Epidermal melanocyte (primary cell): ENCODE measurements at regions not wholly inside any gene's neighbourhood (a gene's known extent, or its start where the extent isn't known, plus 50 kb on each side); places are given as distances from the start of the nearest gene placed in this dataset.
"Not testable (repeated sequence)": the region's sequence is repeated elsewhere in the genome, so short reads cannot be mapped to it uniquely, and the experiment has no call there.

Experiments used
- DNase-seq: peaks from one replicate; pipeline ENCODE4 v3.0.0; 2011; ENCODE audit warnings: low spot score; ENCODE audit not compliant: insufficient read length

DNA sequence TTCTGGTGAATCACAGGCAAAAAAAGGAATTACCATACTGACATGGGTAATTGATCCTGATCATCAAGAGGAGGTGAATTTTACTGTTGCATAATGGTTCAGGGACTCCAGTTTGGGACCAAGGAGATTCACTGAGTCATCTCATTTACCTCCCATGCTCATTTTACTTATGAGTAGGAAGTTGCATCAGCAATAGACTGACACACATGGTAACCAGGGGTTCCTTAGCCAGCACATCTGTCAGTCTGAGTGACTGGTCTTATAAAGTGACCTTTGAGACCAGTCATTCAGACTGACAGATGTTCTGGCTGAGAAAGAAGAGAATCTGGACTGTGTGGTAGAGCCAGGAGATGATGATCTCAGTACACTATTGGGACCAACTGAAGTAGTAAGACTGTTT lies 384.6 kb upstream of the CD180 start:
- no peak for DNase-seq

DNA sequence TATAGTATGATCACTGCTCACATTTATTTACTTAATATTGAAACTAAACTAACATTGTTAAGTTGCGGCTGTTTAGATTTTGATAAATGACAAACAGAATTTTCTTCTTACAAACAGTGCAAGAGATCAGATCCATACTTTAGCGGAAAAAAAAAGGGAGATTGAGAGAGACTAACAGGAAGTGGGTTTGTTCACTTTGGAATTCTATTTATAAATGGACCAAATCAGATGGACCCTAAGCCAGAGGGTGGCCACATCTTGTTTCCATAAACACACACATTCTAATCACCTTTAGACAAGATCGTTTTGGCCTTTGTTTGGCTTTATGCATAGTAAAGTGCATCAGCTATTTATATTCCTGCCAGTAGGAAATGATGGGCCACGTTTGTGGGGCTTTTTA lies 381.4 kb upstream of the CD180 start:
- no peak for DNase-seq

DNA sequence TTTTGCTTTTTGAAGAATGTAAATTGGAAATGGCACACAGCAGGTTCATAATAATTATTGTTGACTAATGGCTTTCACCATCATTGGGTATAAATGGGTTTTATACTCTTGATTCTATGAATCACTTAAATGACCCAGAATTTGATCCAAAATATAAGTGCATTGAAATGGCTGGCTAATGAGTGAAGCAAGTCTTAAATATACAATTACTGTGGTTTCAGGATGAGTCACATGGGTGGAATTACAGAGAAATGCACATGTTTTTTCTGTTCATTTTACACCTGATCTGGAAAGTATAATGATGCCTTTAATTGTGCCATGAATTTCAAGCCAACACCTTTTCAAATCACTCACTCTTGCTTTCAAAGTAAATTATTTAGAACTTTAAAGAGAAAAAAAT lies 380.8 kb upstream of the CD180 start:
- no peak for DNase-seq

DNA sequence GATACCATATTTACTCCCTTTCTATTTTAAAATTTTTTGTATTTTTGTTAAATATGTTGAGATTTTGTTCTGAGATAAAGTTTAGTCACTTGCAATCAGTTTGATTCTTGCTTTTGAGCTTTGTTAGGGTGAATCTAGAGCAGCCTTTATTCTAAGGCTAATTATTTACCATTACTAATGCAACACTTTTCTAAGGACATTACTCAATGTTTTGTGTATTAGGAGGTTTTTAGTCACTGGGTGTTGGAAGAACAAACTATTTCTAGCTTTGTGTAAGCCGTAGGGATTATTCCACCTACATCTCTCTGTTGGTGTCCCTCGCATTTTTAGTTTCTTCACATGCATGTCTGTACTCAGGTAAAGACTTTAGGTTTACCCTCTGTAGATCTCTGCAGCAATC lies 379.5 kb upstream of the CD180 start:
- no peak for DNase-seq

DNA sequence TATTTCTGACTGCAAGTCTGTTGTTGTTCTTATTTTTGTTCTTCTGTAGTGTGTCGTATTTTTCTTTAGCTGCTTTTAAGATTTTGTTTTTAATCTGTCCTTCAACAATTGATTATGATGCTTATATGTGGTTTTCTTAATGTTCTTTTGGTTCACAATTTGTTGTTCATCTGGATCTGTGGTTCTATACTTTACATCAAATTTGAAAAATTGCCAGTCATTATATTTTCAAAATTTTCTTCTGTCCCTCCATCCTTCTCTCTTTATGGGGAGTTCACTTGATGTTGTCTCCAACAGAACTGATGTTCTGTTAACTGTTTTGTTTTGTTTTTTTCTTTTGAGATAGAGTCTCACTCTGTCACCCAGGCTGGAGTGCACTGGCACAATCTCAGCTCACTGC lies 378.5 kb upstream of the CD180 start:
- DNase-seq: no peak

DNA sequence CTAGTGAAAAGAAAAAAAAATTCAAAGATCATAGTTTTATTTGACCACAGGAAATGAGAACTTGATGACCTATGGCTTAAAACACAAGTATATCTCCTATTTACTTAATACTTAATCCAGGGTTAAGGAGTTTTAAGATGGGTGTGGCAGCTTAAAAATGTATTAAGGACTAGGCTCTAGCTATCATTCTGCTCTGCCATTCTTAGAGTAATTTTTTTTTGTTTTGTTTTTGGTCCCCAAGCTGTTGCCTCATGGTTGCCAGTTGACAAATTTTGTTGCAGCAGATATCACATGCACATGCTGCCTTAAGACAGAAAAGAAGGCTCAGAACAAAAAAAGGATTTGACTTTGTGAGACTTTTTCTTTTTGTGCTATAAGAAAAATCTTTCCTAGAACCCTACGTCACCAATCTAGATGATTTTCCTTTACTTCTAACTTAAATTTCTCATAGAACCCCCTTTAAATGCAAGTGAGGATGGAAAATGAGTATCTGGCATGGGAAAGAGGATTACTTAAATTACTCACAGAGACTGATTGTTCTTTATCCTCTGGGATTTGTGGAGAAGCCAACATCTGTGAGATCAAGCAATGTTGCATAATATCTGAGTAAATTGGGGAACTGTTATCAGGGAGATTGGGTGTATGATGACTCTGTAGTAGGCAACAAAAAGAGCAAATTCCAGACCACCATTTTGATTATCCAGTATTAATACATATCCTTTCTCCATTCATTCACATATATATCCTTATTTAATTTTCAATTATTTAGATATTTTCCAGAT lies 364.7 kb upstream of the CD180 start:
- DNase-seq: no peak

DNA sequence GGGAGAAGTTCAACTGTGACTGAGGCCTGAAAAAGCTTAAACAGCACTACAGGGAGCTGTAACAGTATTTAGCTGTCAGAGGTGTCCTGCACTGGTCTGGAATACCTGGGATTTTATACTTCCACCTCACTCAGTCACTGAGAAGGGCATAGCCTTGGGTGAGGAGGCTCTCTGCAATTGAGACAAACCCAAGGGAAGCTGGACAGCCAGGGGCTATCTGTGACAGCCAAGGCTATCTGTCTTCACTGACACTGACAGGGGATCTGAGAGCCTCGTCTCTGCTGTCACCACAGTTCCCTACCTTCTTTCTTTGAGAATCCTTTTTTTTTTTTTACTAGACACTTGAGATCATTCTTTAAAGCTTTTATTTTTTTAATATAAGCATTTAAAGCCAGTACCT lies 356.2 kb upstream of the CD180 start:
- DNase-seq: no peak

DNA sequence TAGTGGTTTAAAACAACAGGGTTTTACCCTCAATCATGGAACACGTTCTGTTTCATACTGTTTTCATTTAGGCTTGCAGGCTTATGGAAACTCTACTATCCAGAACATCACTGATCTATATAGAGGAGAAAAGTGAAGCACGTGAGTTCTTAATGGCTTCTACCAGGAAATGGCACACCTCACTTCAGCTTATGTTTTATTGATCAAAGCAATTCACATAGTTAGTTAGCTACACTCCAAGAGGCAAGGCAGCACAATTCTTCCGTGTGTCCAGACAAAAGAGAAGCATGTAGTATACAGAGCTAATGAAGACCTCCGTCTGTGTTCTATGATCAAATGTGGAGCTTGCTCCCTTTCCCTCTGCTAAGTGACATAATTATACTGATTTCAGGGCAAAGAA lies 353.3 kb upstream of the CD180 start:
- DNase-seq: no peak

DNA sequence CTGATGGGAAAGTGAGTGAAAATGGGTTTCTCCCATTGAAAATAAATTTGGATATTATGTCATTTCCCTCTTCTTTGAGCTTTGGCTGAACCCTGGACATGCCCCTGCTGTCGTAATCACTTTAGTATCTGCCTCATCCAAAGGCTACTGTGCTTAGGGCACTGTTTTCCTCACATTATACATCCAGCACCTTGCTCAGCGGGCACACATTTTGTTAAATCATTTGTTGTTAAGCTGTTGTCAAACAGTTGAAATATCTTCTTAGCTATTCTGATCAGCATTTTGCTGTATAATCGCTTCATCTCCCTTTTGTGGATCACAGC lies 352.7 kb upstream of the CD180 start:
- no peak for DNase-seq

DNA sequence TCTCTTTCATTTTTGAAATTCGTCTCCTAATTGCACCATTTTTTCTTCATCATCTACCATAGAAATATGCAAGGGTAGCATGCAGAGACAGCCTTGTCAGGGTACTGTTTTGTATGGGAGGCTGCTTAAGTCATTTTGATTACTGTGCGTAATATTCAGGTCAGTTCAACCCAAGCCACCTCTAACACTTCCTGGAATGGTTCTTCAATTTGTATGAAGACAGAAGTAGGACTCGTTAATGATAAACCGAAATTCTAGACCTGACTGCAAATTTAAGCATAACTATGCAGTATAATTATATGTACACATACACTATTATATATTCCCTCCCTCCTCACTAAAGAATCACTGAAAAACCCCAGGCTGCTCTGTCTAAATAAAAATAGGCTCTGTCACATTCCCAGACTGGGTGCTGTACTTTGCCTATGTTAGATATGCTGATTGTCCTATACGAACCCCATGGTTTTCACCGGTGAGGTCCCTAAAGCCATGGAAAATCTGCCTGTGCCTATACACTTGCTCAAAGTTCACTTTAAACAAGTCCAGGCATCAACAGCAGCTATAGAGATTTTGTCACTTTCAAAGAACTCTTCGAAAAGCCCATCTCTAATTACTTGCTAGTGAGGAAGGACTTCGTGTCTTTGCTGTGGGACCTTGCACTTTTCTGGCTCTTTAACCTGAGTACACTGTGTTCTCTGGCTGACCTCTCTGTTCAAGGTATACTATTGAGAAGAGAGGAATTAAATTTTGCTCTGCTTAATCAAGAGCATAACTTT lies 352.1 kb upstream of the CD180 start:
- no peak for DNase-seq

DNA sequence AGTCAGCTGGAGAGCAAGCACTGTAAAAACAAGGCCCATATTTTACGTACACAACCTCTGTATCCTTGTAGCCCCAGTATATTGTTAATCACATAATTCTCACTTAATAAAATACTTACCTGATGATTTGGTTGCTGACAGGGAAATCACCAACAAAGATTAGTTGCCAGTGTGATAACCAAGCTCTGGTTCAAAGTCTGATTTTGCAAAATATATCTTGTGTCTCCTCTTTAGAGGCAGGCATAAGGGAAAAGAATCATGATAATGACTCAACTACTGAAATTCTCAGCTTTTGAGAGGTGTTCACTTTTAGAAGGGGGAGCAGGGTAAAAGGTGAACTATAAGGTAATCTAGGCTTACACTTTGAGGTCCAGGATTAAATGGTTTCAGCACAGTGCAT lies 351.1 kb upstream of the CD180 start:
- DNase-seq: no peak

DNA sequence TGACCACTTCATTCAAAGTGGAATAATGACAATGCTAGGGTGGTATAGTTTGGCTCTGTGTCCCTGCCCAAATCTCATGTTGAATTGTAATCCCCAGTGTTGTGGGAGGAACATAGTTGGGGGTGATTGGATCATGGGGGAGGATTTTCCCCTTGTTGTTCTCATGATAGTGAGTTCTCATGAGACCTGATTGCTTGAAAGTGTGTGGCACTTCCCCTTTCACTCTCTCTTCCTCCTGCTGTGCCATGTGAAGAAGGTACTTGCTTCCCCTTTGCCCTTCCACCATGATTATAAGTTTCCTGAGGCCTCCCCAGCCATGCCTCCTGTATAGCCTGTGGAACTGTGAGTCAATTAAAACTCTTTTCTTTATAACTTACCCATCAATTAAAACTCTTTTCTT lies 348.3 kb upstream of the CD180 start:
- DNase-seq: not testable (repeated sequence)

DNA sequence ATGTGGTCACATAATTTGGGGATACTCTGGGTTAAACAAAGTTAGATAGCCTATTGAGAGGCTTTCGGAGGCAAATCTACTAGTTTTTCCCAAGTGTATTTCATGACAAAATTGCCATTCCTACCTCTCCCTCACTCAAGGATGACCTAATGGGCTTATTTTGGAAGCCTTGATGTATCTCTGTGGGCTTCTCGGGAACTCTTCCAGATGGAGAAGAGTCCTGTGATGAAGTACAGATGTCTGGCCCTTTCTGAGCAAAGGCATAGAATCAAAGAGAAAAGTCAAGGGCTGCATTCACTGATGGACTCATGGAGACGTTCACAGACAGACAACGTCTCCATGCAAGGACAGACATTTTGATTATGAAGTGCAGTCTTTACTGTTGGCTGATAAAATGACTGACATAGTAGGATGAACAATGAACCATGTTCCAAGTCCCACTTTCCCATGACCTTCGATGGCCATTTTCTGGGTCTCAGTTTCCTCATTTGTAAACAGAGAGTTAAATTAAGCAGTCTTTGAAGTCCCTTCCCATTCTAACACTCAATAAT lies 347.2 kb upstream of the CD180 start:
- DNase-seq: no peak

DNA sequence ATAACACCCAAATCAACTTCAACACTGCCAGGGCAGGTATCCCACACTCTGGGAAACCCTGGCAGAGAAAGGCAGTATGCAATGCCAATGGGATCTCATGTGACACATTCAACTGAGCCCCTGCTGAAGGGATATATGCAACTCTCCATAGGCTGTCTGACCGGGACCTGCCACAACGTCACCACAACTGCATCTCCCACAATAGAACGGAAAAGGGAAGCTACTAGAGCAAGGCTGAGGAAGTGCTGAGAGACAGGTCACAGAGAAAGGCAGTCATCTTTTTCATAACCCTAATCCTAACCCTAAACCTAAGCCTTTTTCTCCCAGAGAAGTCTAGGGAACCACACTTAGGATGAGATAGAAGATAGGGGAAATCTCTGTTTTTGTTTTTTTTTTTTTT lies 345.9 kb upstream of the CD180 start:
- DNase-seq: no peak

DNA sequence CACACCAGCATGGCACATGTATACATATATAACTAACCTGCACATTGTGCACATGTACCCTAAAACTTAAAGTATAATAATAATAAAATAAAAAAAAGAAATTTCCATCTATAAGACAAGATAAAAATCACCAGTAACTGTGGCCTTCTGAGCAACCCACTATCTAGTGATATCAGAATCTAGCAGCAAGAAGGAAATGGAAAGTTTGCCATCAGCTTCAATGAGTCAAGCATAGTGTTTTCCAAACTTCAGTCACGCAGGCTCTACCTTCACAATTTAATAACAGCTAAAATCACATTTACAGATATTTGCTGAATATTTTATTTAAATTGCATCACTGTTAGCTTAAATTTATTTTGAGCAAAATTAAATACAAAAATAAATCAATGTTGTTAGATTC lies 345.3 kb upstream of the CD180 start:
- no peak for DNase-seq

DNA sequence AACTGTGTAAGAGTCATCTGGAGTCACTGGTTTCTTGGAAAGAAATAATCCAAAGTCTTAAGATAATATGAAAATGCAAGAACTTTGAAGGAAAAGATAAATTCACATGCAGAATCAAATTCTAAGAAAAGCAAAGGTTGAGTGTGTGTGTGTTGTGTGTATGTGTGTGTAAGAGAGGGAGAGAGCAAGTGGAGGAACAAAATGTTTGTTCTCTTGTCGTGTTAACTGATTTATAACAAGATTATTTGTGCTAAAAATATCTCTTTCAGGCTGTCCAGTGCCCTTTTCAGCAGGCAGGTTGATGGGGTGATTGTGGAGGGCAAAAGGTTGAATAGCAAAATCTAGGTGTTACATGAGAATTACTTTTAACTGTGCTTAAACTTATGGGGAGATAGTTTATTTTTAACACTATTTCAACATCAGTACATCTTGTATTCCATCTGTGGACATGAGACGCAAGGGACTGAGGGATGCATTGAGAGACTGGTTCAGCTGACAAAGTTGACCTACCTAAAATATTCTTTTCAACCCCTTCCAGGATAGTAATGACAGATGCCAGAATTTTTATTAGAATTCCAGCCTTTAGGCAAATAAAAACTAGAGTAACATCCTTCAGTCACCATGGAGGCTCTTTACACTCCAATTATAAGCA lies 342.4 kb upstream of the CD180 start:
- DNase-seq: no peak

DNA sequence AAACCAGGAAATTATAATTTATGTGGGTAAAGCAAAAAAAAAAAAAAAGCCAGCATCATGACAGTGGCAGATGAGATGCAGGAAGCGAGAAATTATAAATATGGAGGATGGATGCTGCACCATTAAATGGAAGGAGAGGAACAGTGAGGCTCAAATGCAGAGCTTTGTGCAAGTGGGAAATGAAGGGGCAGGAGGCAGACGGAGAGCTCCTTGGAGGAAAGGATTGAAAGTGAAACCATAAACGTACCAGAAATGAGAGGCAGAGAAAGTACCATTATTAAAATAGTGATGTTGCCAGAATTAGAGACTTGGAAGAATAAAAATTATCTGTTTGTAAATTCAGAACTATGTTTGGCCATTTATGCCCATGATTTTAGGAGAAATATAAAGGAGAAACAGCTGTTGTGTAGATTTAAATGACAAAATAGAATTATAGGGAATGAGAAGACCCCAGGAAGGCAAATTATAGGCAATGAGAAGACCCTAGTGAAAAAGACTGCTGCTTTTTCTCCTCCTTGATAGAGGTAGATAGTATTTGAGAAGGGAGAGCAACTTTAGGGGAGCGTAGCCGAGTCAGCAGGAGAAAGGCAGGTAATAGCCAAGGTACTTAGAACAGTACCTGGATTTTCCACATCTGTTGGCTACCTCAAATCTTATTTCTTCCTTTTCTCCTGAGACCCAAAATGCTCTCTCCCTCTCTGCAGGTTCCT lies 341.0 kb upstream of the CD180 start:
- no peak for DNase-seq

DNA sequence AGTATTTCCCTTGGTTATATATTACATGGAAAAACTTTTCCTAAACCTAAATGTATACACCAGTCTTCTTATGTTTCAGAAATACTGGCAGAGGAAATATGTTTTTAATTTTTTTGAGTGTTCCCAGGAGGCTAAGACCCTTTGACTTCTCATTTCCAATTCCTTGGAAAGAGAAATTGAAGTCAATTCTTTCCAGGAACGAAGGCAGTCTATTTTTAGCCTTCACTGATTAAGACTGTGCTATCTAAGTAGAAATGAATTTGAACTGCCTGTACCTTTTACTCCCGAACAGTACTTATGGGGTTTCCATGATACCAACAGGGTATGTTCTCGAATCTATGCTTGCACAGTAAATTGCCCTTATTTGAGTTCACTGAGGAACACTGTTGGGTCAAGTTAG lies 340.3 kb upstream of the CD180 start:
- no peak for DNase-seq

DNA sequence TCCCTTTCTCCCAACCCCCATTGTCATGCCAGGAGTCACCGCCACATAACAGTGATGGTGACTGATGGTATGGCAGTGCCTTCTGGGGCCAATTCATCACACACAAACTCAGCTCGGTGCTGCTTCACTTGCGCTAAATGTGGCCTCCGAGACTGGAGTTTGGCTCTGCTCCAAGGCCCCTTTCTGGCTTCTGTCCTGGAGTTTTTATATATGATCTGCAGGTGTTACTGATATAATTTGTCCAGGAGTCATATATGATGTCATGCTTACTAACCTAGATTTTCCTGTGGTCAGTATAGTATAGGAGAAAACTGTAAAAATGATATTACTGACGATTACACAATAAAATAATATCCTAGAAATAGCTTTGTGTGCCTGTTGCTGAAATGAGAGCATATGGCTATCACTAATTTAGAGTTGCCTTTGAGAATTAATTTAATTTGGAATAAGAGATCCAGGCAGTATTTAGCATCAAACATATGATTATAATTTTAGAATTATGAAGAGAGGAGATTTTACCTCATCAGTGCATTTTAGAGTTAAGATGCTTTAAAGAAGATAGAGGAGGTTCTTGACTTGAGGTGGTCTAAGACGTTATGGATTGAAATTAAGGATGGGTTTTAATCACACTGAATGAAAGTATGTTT lies 334.1 kb upstream of the CD180 start:
- no peak for DNase-seq

DNA sequence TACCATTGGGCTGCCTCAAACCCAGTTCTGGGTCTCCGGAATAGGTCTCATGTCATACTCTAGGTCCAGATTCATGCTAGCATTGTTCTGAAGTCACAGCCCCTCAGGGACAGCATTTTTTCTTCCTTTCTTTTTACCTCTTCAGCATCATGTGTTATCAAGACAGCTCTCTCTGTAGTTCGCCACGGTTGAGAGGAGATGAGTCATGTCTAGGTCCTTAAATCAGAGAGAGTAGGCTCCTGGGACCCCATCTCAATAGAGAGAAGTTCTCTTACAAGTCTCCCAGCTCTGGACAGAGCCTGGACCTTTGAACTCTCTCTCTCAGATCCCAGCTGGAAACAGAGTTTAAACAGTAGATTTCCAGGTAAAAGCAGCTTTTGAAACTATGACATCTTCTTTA lies 332.4 kb upstream of the CD180 start:
- no peak for DNase-seq

DNA sequence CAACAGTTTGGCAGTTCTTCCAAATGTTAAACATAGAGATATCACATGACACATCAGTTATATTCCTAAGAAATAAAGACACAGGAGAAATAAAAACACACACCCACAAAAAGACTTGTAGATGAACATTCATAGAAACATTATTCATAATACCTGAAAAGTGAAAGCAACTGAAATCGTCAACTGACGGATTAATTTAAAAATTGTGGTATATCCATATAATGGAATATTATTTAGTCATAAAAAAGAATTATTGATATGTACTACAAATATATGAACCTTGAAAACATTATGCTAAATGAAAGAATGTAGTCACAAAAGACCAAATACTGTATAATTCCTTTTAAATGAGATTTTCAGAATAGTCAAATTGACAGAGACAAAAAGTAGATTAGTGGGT lies 330.2 kb upstream of the CD180 start:
- DNase-seq: no peak
